GM12878 (cell line): ENCODE measurements at regions not wholly inside any gene's neighbourhood (a gene's known extent, or its start where the extent isn't known, plus 50 kb on each side); places are given as distances from the start of the nearest gene placed in this dataset.

ENCODE experiments used
- ATAC-seq: fragments of 200-7000 bp; cut with Tn5 transposase; 3 replicates; pipeline ENCODE4 v1.9.1; 2020; ENCODE audit warnings: mild to moderate bottlenecking, moderate library complexity
- BruUV-seq: library from RNA; stranded (reverse); fragments of 400-500 nt; replicated peaks from 2 replicates; lab custom pipeline; 2021; lab: Mats Ljungman, UMichigan
- CTCF ChIA-PET: fragments of 300-600 bp; sonication (Branson Sonifier 250); formaldehyde crosslinking; extraction: SDS; loops from one replicate; lab custom pipeline; 2021; ENCODE audit warnings: inconsistent platforms; lab: Yijun Ruan, JAX
- POLR2A ChIA-PET: fragments of 350-600 bp; formaldehyde crosslinking; extraction: SDS; loops from one replicate; lab custom pipeline; 2021; ENCODE audit warnings: inconsistent platforms; lab: Charles Lee
- RAD21 ChIA-PET: fragments of 300-600 bp; sonication (Branson Sonifier 250); formaldehyde crosslinking; loops from one replicate; lab custom pipeline; 2023; ENCODE audit warnings: antibody characterized with exemption; ENCODE audit not compliant: unreplicated experiment; lab: Charles Lee
- SMC1A ChIA-PET: fragments of 300-600 bp; sonication (Branson Sonifier 250); formaldehyde crosslinking; loops from one replicate; lab custom pipeline; 2023; ENCODE audit not compliant: unreplicated experiment, uncharacterized antibody; lab: Charles Lee
- DNase-seq: peaks from one replicate; pipeline ENCODE4 v3.0.0-alpha.2; 2011; ENCODE audit warnings: low read depth, low spot score
- FAIRE-seq: peaks from 3 replicates; lab custom pipeline; 2011; peaks lifted over from hg19 to GRCh38; lab: Jason Lieb, UNC
- H2AFZ ChIP-seq: 2 replicates; pipeline ENCODE4 v1.6.0; 2011; ENCODE audit warnings: low read depth, low read length, control low read depth; ENCODE audit not compliant: control insufficient read depth
- H3K27ac ChIP-seq: 2 replicates; pipeline ENCODE4 v1.5.1; 2011; ENCODE audit warnings: control low read depth; ENCODE audit not compliant: control insufficient read depth, insufficient read depth
- H3K27me3 ChIP-seq, 2 experiments: replicated peaks in 1 of 2; 2 replicates each; pipeline versions ENCODE4 v1.6.0 to v1.6.1; 2011; ENCODE audit warnings: low read length in 1 of 2; ENCODE audit not compliant: control insufficient read depth in 2 of 2, insufficient read depth in 2 of 2
- H3K36me3 ChIP-seq, 2 experiments: 2 replicates each; pipeline ENCODE4 v1.5.1; 2011; ENCODE audit warnings: low read length in 1 of 2; ENCODE audit not compliant: control insufficient read depth in 2 of 2, insufficient read depth in 2 of 2
- H3K4me1 ChIP-seq: 2 replicates; pipeline ENCODE4 v1.6.1; 2011; ENCODE audit warnings: mild to moderate bottlenecking, low read length, moderate library complexity, mixed read lengths; ENCODE audit not compliant: control insufficient read depth, insufficient read depth
- H3K4me2 ChIP-seq: 2 replicates; pipeline ENCODE4 v1.6.0; 2011; ENCODE audit warnings: control low read depth; ENCODE audit not compliant: control insufficient read depth, insufficient read depth
- H3K4me3 ChIP-seq: fragments of 200-600 bp; sonication (generic); 2 replicates; pipeline ENCODE4 v1.5.1; 2016
- H3K79me2 ChIP-seq: 2 replicates; pipeline ENCODE4 v1.6.0; 2011; ENCODE audit warnings: low read length; ENCODE audit not compliant: control insufficient read depth, insufficient read depth
- H3K9ac ChIP-seq: 2 replicates; pipeline ENCODE4 v1.8.0; 2011; ENCODE audit warnings: low read length, control low read depth, mixed read lengths; ENCODE audit not compliant: control insufficient read depth, insufficient read depth
- H3K9me3 ChIP-seq: replicated peaks from 3 replicates; pipeline ENCODE4 v1.5.1; 2011; ENCODE audit warnings: mild to moderate bottlenecking, low read length; ENCODE audit not compliant: control insufficient read depth, insufficient read depth
- H4K20me1 ChIP-seq: 2 replicates; pipeline ENCODE4 v1.6.0; 2011; ENCODE audit not compliant: control insufficient read depth, insufficient read depth
- CBFB ChIP-seq: IDR thresholded peaks from 2 replicates; pipeline ENCODE4 v1.6.1; 2016; ENCODE audit warnings: antibody characterized with exemption, low read depth
- CHD4 ChIP-seq: fragments of 200-600 bp; sonication (generic); IDR thresholded peaks from 2 replicates; pipeline ENCODE4 v1.6.1; 2016; ENCODE audit warnings: mild to moderate bottlenecking
- ESRRA ChIP-seq: IDR thresholded peaks from 2 replicates; pipeline ENCODE4 v1.6.1; 2012; ENCODE audit warnings: mild to moderate bottlenecking, low read length, improper control_type of control experiment
- FOS ChIP-seq: IDR thresholded peaks from 3 replicates; pipeline ENCODE4 v1.6.1; 2011; ENCODE audit warnings: borderline replicate concordance; ENCODE audit not compliant: insufficient read length; ENCODE audit errors: extremely low read depth
- MTA3 ChIP-seq: IDR thresholded peaks from 2 replicates; pipeline ENCODE4 v1.6.1; 2012; ENCODE audit warnings: low read length, inconsistent platforms, borderline replicate concordance
- NFYA ChIP-seq: IDR thresholded peaks from 2 replicates; pipeline ENCODE4 v1.6.1; 2011; ENCODE audit warnings: low read depth, mild to moderate bottlenecking, low read length, improper control_type of control experiment, borderline replicate concordance
- WGBS: methylation state at CpG from one replicate; pipeline ENCODE4 v1.1.6; 2016; ENCODE audit warnings: low lambda C conversion rate; ENCODE audit not compliant: insufficient replicate concordance, insufficient coverage; ENCODE audit errors: missing lambda C conversion rate; 5-methylcytosine and 5-hydroxymethylcytosine counted together
- in situ Hi-C: fragments of 300-500 bp; cut with MboI; formaldehyde crosslinking; loops from 9 replicates; pipeline ENCODE4 v1.14.3; 2018; ENCODE audit warnings: mixed read lengths
- intact Hi-C: fragments of 100-400 bp; cut with micrococcal nuclease; formaldehyde crosslinking; loops from one replicate; pipeline ENCODE4 v1.14.2; 2022; ENCODE audit not compliant: unreplicated experiment
- TF ChIP-seq, protein P1 (sequence below): IDR thresholded peaks from 2 replicates; pipeline ENCODE4 v1.6.1; 2012; ENCODE audit warnings: low read depth, low read length, improper control_type of control experiment
- TF ChIP-seq, protein P2 (sequence below): IDR thresholded peaks from 2 replicates; pipeline ENCODE4 v1.6.1; 2012; ENCODE audit warnings: low read length, inconsistent platforms

DNA sequence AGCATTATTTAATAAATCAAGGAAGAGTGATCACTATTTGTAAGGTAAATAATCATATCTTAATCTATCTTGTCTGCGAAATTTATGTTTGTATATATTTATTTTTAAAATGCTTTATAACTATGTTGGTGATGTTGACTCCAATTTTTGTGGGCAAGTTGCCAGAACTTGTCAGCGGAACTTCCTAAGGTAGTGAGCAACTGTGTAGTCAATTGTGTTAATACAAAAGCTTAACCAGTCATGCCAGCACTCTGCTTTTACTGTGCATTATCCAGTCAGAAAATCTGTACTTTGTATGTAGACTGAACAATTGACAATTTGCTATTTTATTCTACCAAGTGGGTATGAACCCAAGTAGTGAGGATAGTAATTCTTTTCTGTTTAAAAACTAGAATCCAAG is 61.9 kb upstream of the RND3 start:
- no peak overlapping the region for H3K27ac ChIP-seq
- H3K4me3 ChIP-seq: no peak overlapping the region
- FAIRE-seq (no peak), DNase-seq (no peak), ATAC-seq (no peak)
- intact Hi-C loops (no loop called here), in situ Hi-C loops (no loop called here)
- H4K20me1 ChIP-seq: no peaks in the 10 kb centered on the region
- no peaks in the 10 kb centered on the region for H3K36me3 ChIP-seq
- WGBS: 50% methylated on average over 2 of the region's 2 CpGs
- H3K9ac ChIP-seq: no peak overlapping the region
- no peaks in the 10 kb centered on the region for H3K27me3 ChIP-seq
- no TSS peak for BruUV-seq
- TF ChIP-seq CHD4 (no peak), ESRRA (no peak), FOS (no peak), CBFB (no peak), NFYA (no peak), MTA3 (no peak)
- TF ChIP-seq, protein P1, sequence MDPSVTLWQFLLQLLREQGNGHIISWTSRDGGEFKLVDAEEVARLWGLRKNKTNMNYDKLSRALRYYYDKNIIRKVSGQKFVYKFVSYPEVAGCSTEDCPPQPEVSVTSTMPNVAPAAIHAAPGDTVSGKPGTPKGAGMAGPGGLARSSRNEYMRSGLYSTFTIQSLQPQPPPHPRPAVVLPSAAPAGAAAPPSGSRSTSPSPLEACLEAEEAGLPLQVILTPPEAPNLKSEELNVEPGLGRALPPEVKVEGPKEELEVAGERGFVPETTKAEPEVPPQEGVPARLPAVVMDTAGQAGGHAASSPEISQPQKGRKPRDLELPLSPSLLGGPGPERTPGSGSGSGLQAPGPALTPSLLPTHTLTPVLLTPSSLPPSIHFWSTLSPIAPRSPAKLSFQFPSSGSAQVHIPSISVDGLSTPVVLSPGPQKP: no peak
- TF ChIP-seq, protein P2, sequence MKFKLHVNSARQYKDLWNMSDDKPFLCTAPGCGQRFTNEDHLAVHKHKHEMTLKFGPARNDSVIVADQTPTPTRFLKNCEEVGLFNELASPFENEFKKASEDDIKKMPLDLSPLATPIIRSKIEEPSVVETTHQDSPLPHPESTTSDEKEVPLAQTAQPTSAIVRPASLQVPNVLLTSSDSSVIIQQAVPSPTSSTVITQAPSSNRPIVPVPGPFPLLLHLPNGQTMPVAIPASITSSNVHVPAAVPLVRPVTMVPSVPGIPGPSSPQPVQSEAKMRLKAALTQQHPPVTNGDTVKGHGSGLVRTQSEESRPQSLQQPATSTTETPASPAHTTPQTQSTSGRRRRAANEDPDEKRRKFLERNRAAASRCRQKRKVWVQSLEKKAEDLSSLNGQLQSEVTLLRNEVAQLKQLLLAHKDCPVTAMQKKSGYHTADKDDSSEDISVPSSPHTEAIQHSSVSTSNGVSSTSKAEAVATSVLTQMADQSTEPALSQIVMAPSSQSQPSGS: no peak
- H2AFZ ChIP-seq: no peak overlapping the region
- SMC1A ChIA-PET: interaction anchor here (0.6 to 3.0 kb wide), 11 partner anchors 12 to 57 kb away, joined by 3 to 22 read pairs (median 4); no protein-coding TSS in a partner anchor
- H3K4me1 ChIP-seq: no peaks in the 10 kb centered on the region
- POLR2A ChIA-PET: interaction anchor here (0.5 to 1.9 kb wide), 2 partner anchors 8 to 21 kb away, joined by 3 to 4 read pairs; no protein-coding TSS in a partner anchor
- H3K4me2 ChIP-seq: no peak overlapping the region
- RAD21 ChIA-PET: interaction anchor here (1.4 to 1.8 kb wide), 2 partner anchors 19 to 75 kb away, joined by 3 to 8 read pairs; no protein-coding TSS in a partner anchor
- H3K9me3 ChIP-seq: no peaks in the 10 kb centered on the region
- H3K79me2 ChIP-seq: no peaks in the 10 kb centered on the region
- CTCF ChIA-PET: interaction anchor here (1.0 to 2.9 kb wide), 14 partner anchors 9 to 57 kb away, joined by 3 to 21 read pairs (median 8); no protein-coding TSS in a partner anchor
